Stomach (tissue), 4 donors: ENCODE measurements at regions not wholly inside any gene's neighbourhood (a gene's known extent, or its start where the extent isn't known, plus 50 kb on each side); places are given as distances from the start of the nearest gene placed in this dataset.

Experiments used
- CTCF ChIP-seq, 7 experiments: fragments of 450-650 bp in 4 of 7; fragments of 200-600 bp in 3 of 7; sonication (generic) in 3 of 7; IDR thresholded peaks; one replicate each; pipeline ENCODE4 v1.5.1; 2016 to 2019; ENCODE audit warnings: antibody characterized with exemption in 7 of 7, control low read depth in 2 of 7, mild to moderate bottlenecking in 1 of 7
- EP300 ChIP-seq: sonication (generic); formaldehyde crosslinking; IDR thresholded peaks from one replicate; pipeline ENCODE4 v1.6.1; 2017; ENCODE audit warnings: antibody characterized with exemption
- POLR2AphosphoS5 ChIP-seq, 3 donors: sonication (generic); formaldehyde crosslinking; IDR thresholded peaks; one replicate each; pipeline ENCODE4 v1.6.1; 2016; ENCODE audit warnings: antibody characterized with exemption in 3 of 3

- TF ChIP-seq CTCF (IDR thresholded peaks at IDR 0.05) (no peak), POLR2AphosphoS5 (IDR thresholded peaks at IDR 0.05) (peak; percentile 50 to 80 (median 63)), EP300 (peak; percentile 33)
Observed at GRCh38 chr13:44224450-44225149, 149.0 kb upstream of the SERP2 start.
